ENCODE measurements at regions not wholly inside any gene's neighbourhood (a gene's known extent, or its start where the extent isn't known, plus 50 kb on each side); places are given as distances from the start of the nearest gene placed in this dataset.

DNA sequence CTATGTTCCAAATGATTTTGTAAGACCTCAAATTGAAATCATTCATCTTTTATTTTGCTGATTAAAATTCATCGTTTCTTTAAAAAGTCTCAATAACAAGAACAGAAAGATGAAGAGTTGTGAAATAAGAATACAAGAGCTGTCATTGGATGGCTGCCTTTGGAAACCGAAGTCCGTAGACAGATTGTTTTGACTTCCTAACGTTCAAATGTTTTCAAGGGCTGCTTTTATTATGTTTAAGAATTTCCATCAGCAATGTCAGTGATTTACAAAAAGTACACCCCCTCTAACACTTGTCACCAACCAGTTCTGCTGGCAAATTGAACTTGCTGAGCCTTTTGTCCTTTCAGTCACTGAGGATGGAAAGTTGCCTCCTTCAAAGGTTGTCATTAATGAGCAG, 89.6 kb downstream of the KCNE4 start:
- no peak overlapping the region for H3K4ac ChIP-seq (replicated peaks; ENCODE audit: insufficient read length, low read depth, low read length)
- TF ChIP-seq KDM4A (IDR thresholded peaks at IDR 0.05; ENCODE audit: low read depth, low read length, severe bottlenecking) (no peak), TCF12 (IDR thresholded peaks at IDR 0.05; ENCODE audit: low read depth, low read length) (no peak), KDM1A (IDR thresholded peaks at IDR 0.05; ENCODE audit: borderline replicate concordance, low read length) (no peak), ZNF274 (IDR thresholded peaks at IDR 0.05; ENCODE audit: borderline replicate concordance, extremely low read depth, low read length) (no peak), CBX8 (IDR thresholded peaks at IDR 0.05; ENCODE audit: borderline replicate concordance, low read depth, low read length) (no peak), TAF1 (IDR thresholded peaks at IDR 0.05; ENCODE audit: low read depth, low read length) (no peak), SIX5 (IDR thresholded peaks at IDR 0.05; ENCODE audit: low read depth, low read length) (no peak)
- H3K9ac ChIP-seq (replicated peaks in 1 of 4; ENCODE audit: extremely low read depth in 1 of 4, low read depth in 3 of 4, low read length in 3 of 4) = no peak overlapping the region
- H2AK5ac ChIP-seq (ENCODE audit: low read depth, low read length) = no peak overlapping the region
- H3K4me2 ChIP-seq (ENCODE audit: insufficient read depth in 1 of 2, low read depth in 2 of 2, low read length in 2 of 2) = no peak overlapping the region
- no peak overlapping the region for H4K5ac ChIP-seq (ENCODE audit: insufficient read length, low read depth, low read length)
- FAIRE-seq (no peak), DNase-seq (ENCODE audit: low read depth in 1 of 2, low spot score in 2 of 2) (no peak)
- H3K27ac ChIP-seq (ENCODE audit: low read depth, low read length) = no peak overlapping the region
- H4K91ac ChIP-seq (replicated peaks; ENCODE audit: insufficient read length, low read length) = no peak overlapping the region
- no peaks in the 10 kb centered on the region for H3K36me3 ChIP-seq (ENCODE audit: control insufficient read depth in 2 of 4, insufficient read depth in 4 of 4, low read length in 3 of 4)
- CTCF ChIA-PET (ENCODE audit: partially characterized antibody) = interaction anchor here (1.0 kb wide), 1 partner anchor 22 kb away, joined by 3 read pairs; no protein-coding TSS in a partner anchor
- H3K4me3 ChIP-seq (ENCODE audit: extremely low read depth in 1 of 4, insufficient read depth in 2 of 4, low read depth in 3 of 4, low read length in 4 of 4) = no peak overlapping the region
- H2BK15ac ChIP-seq (ENCODE audit: low read length) = no peak overlapping the region
- H3K79me2 ChIP-seq (ENCODE audit: control insufficient read depth in 1 of 2, insufficient read depth in 2 of 2, low read length in 2 of 2) = no peaks in the 10 kb centered on the region
- no peaks in the 10 kb centered on the region for H4K20me1 ChIP-seq (replicated peaks in 1 of 2; ENCODE audit: control insufficient read depth in 1 of 2, insufficient read depth in 2 of 2, low read length in 2 of 2)
- H3K4me1 ChIP-seq (replicated peaks in 1 of 4; ENCODE audit: control insufficient read depth in 3 of 4, insufficient read depth in 4 of 4, low read length in 3 of 4) = peaks cover 0 to 3% (median 0%) of the 10 kb centered on the region in 4 experiments; a peak in 2 of 7 replicates
- H3K9me3 ChIP-seq (ENCODE audit: insufficient read depth in 2 of 2, low read depth in 1 of 2, low read length in 1 of 2) = no peaks in the 10 kb centered on the region
- no peaks in the 10 kb centered on the region for H3K79me1 ChIP-seq (ENCODE audit: low read depth, low read length)
- H3K56ac ChIP-seq (replicated peaks; ENCODE audit: insufficient read length, low read depth, low read length) = no peak overlapping the region
- no peak overlapping the region for H4K8ac ChIP-seq (ENCODE audit: extremely low read depth, insufficient read depth, low read length)
- no peak overlapping the region for H3K18ac ChIP-seq (ENCODE audit: extremely low read depth, low read length)
- H3K27me3 ChIP-seq (replicated peaks in 1 of 4; ENCODE audit: control insufficient read depth in 3 of 4, extremely low read depth in 1 of 4, insufficient read depth in 3 of 4, low read length in 3 of 4) = no peaks in the 10 kb centered on the region
- H2BK5ac ChIP-seq (ENCODE audit: low read depth, low read length) = no peak overlapping the region
- no peak overlapping the region for H2BK20ac ChIP-seq (ENCODE audit: low read length)
- H3K23ac ChIP-seq (ENCODE audit: insufficient read length) = no peak overlapping the region
- no peak overlapping the region for H2BK12ac ChIP-seq (ENCODE audit: low read depth, low read length)
- H3K14ac ChIP-seq (ENCODE audit: insufficient read length) = no peak overlapping the region
- H2AFZ ChIP-seq (ENCODE audit: low read length) = no peak overlapping the region
- POLR2A ChIA-PET (ENCODE audit: partially characterized antibody) = no interaction called here
- WGBS, 2 experiments (ENCODE audit: extremely low coverage in 1 of 2, insufficient coverage in 1 of 2, insufficient read length in 1 of 2, insufficient replicate concordance in 2 of 2, low coverage in 1 of 2, low lambda C conversion rate in 2 of 2, missing lambda C conversion rate in 1 of 2) = 91% methylated on average over 4 of the region's 4 CpGs; no CpG with 5 or more reads in 1 of the 2 experiments
- H2BK120ac ChIP-seq (replicated peaks; ENCODE audit: low read depth, low read length) = no peak overlapping the region
- H3K23me2 ChIP-seq (ENCODE audit: low read depth, low read length) = no peaks in the 10 kb centered on the region

Data from H1 (cell line).